H1 (cell line): ENCODE measurements at regions not wholly inside any gene's neighbourhood (a gene's known extent, or its start where the extent isn't known, plus 50 kb on each side); places are given as distances from the start of the nearest gene placed in this dataset.

ENCODE experiments used
- CTCF ChIA-PET: fragments of 300-600 bp; sonication (Branson Sonifier 250); formaldehyde crosslinking; loops from one replicate; lab custom pipeline; 2021; ENCODE audit not compliant: partially characterized antibody; lab: Charles Lee
- POLR2A ChIA-PET: fragments of 300-600 bp; sonication (Branson Sonifier 250); formaldehyde crosslinking; loops from one replicate; lab custom pipeline; 2021; ENCODE audit warnings: inconsistent platforms; ENCODE audit not compliant: partially characterized antibody; lab: Charles Lee
- DNase-seq, 2 experiments: peaks; one replicate each; pipeline versions ENCODE4 v3.0.0 to v3.0.0-alpha.2; 2010 to 2022; ENCODE audit warnings: low spot score in 2 of 2, low read depth in 1 of 2, mixed read lengths in 1 of 2
- FAIRE-seq: peaks from 2 replicates; lab custom pipeline; 2011; peaks lifted over from hg19 to GRCh38; lab: Jason Lieb, UNC
- H2AFZ ChIP-seq: 2 replicates; pipeline ENCODE4 v1.8.1; 2012; ENCODE audit warnings: low read length, inconsistent platforms
- H2AK5ac ChIP-seq: 2 replicates; pipeline ENCODE4 v1.6.1; 2013; ENCODE audit warnings: low read depth, low read length
- H2BK120ac ChIP-seq: replicated peaks from 2 replicates; pipeline ENCODE3; 2013; ENCODE audit warnings: low read depth, low read length, inconsistent platforms
- H2BK12ac ChIP-seq: 2 replicates; pipeline ENCODE4 v1.6.1; 2013; ENCODE audit warnings: low read depth, low read length
- H2BK15ac ChIP-seq: 2 replicates; pipeline ENCODE4 v1.6.1; 2013; ENCODE audit warnings: low read length
- H2BK20ac ChIP-seq: 2 replicates; pipeline ENCODE4 v1.6.1; 2013; ENCODE audit warnings: low read length
- H2BK5ac ChIP-seq: 2 replicates; pipeline ENCODE4 v1.6.1; 2013; ENCODE audit warnings: low read depth, low read length
- H3K14ac ChIP-seq: 2 replicates; pipeline ENCODE4 v1.6.1; 2013; ENCODE audit warnings: inconsistent platforms; ENCODE audit not compliant: insufficient read length
- H3K18ac ChIP-seq: 2 replicates; pipeline ENCODE4 v1.6.1; 2013; ENCODE audit warnings: low read length; ENCODE audit errors: extremely low read depth
- H3K23ac ChIP-seq: 2 replicates; pipeline ENCODE4 v1.6.1; 2013; ENCODE audit warnings: inconsistent platforms; ENCODE audit not compliant: insufficient read length
- H3K23me2 ChIP-seq: 2 replicates; pipeline ENCODE4 v1.6.1; 2013; ENCODE audit warnings: low read depth, low read length
- H3K27ac ChIP-seq: 2 replicates; pipeline ENCODE4 v1.6.1; 2011; ENCODE audit warnings: low read depth, low read length, inconsistent platforms
- H3K27me3 ChIP-seq, 4 experiments: replicated peaks in 1 of 4; 1 replicate in 1 of 4; 2 replicates in 3 of 4; pipeline versions ENCODE4 v1.6.1 to v1.8.1; 2011 to 2013; ENCODE audit warnings: low read length in 3 of 4, mild to moderate bottlenecking in 3 of 4, inconsistent platforms in 2 of 4, mixed read lengths in 2 of 4, moderate library complexity in 1 of 4; ENCODE audit not compliant: control insufficient read depth in 3 of 4, insufficient read depth in 3 of 4; ENCODE audit errors: extremely low read depth in 1 of 4
- H3K36me3 ChIP-seq, 4 experiments: 2 replicates each; pipeline versions ENCODE4 v1.6.1 to v1.8.1; 2011 to 2013; ENCODE audit warnings: mild to moderate bottlenecking in 4 of 4, low read length in 3 of 4, moderate library complexity in 2 of 4, control low read depth in 1 of 4, inconsistent platforms in 1 of 4; ENCODE audit not compliant: insufficient read depth in 4 of 4, control insufficient read depth in 2 of 4
- H3K4ac ChIP-seq: replicated peaks from 2 replicates; pipeline ENCODE3; 2013; ENCODE audit warnings: low read length, low read depth, mixed read lengths, inconsistent platforms; ENCODE audit not compliant: insufficient read length
- H3K4me1 ChIP-seq, 4 experiments: replicated peaks in 1 of 4; 1 replicate in 1 of 4; 2 replicates in 3 of 4; pipeline versions ENCODE4 v1.6.1 to v1.8.1; 2011 to 2013; ENCODE audit warnings: low read length in 3 of 4, inconsistent platforms in 2 of 4, mixed read lengths in 1 of 4; ENCODE audit not compliant: insufficient read depth in 4 of 4, control insufficient read depth in 3 of 4
- H3K4me2 ChIP-seq, 2 experiments: 2 replicates each; pipeline versions ENCODE4 v1.6.1 to v1.8.1; 2011 to 2013; ENCODE audit warnings: low read depth in 2 of 2, low read length in 2 of 2, control low read depth in 1 of 2, inconsistent platforms in 1 of 2, mild to moderate bottlenecking in 1 of 2; ENCODE audit not compliant: insufficient read depth in 1 of 2
- H3K4me3 ChIP-seq, 4 experiments: fragments of 200-600, 300-600 bp in 1 of 4; sonication (generic), shearing (Covaris generic), sonication (Bioruptor Twin) in 1 of 4; 2 replicates each; pipeline versions ENCODE4 v1.5.1 to v1.8.1; 2011 to 2016; ENCODE audit warnings: low read length in 4 of 4, low read depth in 3 of 4, control low read depth in 2 of 4, inconsistent platforms in 2 of 4, mild to moderate bottlenecking in 2 of 4, mixed read lengths in 1 of 4, moderate library complexity in 1 of 4; ENCODE audit not compliant: insufficient read depth in 2 of 4; ENCODE audit errors: extremely low read depth in 1 of 4
- H3K56ac ChIP-seq: replicated peaks from 2 replicates; pipeline ENCODE3; 2013; ENCODE audit warnings: low read depth, mild to moderate bottlenecking, mixed read lengths, low read length, inconsistent platforms; ENCODE audit not compliant: insufficient read length
- H3K79me1 ChIP-seq: 2 replicates; pipeline ENCODE4 v1.6.1; 2013; ENCODE audit warnings: low read depth, low read length, control low read depth
- H3K79me2 ChIP-seq, 2 experiments: 2 replicates each; pipeline versions ENCODE4 v1.6.1 to v1.8.1; 2012 to 2013; ENCODE audit warnings: low read length in 2 of 2, mild to moderate bottlenecking in 2 of 2, inconsistent platforms in 1 of 2; ENCODE audit not compliant: insufficient read depth in 2 of 2, control insufficient read depth in 1 of 2
- H3K9ac ChIP-seq, 4 experiments: replicated peaks in 1 of 4; 1 replicate in 1 of 4; 2 replicates in 3 of 4; pipeline versions ENCODE4 v1.6.1 to v1.8.1; 2011 to 2013; ENCODE audit warnings: low read depth in 3 of 4, low read length in 3 of 4, control low read depth in 2 of 4, mild to moderate bottlenecking in 2 of 4, moderate library complexity in 2 of 4, inconsistent platforms in 1 of 4; ENCODE audit errors: extremely low read depth in 1 of 4
- H3K9me3 ChIP-seq, 2 experiments: 2 replicates each; pipeline versions ENCODE4 v1.6.1 to v1.8.1; 2012 to 2013; ENCODE audit warnings: mild to moderate bottlenecking in 2 of 2, moderate library complexity in 2 of 2, control low read depth in 1 of 2, inconsistent platforms in 1 of 2, low read depth in 1 of 2, low read length in 1 of 2, mixed read lengths in 1 of 2; ENCODE audit not compliant: insufficient read depth in 2 of 2
- H4K20me1 ChIP-seq, 2 experiments: replicated peaks in 1 of 2; 2 replicates each; pipeline versions ENCODE3 to v1.8.1; 2011 to 2013; ENCODE audit warnings: inconsistent platforms in 2 of 2, low read length in 2 of 2, mild to moderate bottlenecking in 1 of 2; ENCODE audit not compliant: insufficient read depth in 2 of 2, control insufficient read depth in 1 of 2
- H4K5ac ChIP-seq: 2 replicates; pipeline ENCODE4 v1.6.1; 2013; ENCODE audit warnings: low read length, low read depth, mixed read lengths, inconsistent platforms; ENCODE audit not compliant: insufficient read length
- H4K8ac ChIP-seq: 2 replicates; pipeline ENCODE4 v1.8.0; 2013; ENCODE audit warnings: mild to moderate bottlenecking, moderate library complexity, low read length, inconsistent platforms; ENCODE audit not compliant: insufficient read depth; ENCODE audit errors: extremely low read depth
- H4K91ac ChIP-seq: replicated peaks from 2 replicates; pipeline ENCODE3; 2013; ENCODE audit warnings: low read length, mixed read lengths, inconsistent platforms; ENCODE audit not compliant: insufficient read length
- CBX8 ChIP-seq: fragments of 300-800, 300-1000 bp; sonication (generic); IDR thresholded peaks from 2 replicates; pipeline ENCODE4 v1.7.1; 2016; ENCODE audit warnings: low read depth, low read length, borderline replicate concordance
- CEBPB ChIP-seq: IDR thresholded peaks from 2 replicates; pipeline ENCODE4 v1.6.1; 2012; ENCODE audit warnings: low read depth, low read length
- CHD1 ChIP-seq: IDR thresholded peaks from 2 replicates; pipeline ENCODE4 v1.6.1; 2012; ENCODE audit warnings: low read depth, low read length, improper control_type of control experiment
- E2F6 ChIP-seq: IDR thresholded peaks from 2 replicates; pipeline ENCODE4 v1.6.1; 2012; ENCODE audit warnings: inconsistent platforms
- KDM1A ChIP-seq: fragments of 200-600, 300-600 bp; sonication (generic); IDR thresholded peaks from 2 replicates; pipeline ENCODE4 v1.7.1; 2016; ENCODE audit warnings: mild to moderate bottlenecking, low read length, borderline replicate concordance
- KDM5A ChIP-seq: fragments of 200-600 bp; IDR thresholded peaks from 2 replicates; pipeline ENCODE4 v1.7.1; 2012; ENCODE audit warnings: mild to moderate bottlenecking, low read length, inconsistent platforms, mixed read lengths
- PHF8 ChIP-seq: fragments of 200-600 bp; sonication (generic); conservative IDR thresholded peaks from 2 replicates; pipeline ENCODE4 v1.7.1; 2012; ENCODE audit warnings: low read depth, mild to moderate bottlenecking, inconsistent platforms, low read length, moderate library complexity
- POU5F1 ChIP-seq: IDR thresholded peaks from 2 replicates; pipeline ENCODE4 v1.6.1; 2011; ENCODE audit warnings: low read depth, mild to moderate bottlenecking, low read length, moderate library complexity
- RAD21 ChIP-seq, 2 experiments: IDR thresholded peaks in 1 of 2; conservative IDR thresholded peaks in 1 of 2; 2 replicates each; pipeline ENCODE4 v1.6.1; 2011; ENCODE audit warnings: low read depth in 2 of 2, low read length in 2 of 2, improper control_type of control experiment in 1 of 2, inconsistent platforms in 1 of 2, mild to moderate bottlenecking in 1 of 2, moderate library complexity in 1 of 2
- SIRT6 ChIP-seq: IDR thresholded peaks from one replicate; pipeline ENCODE4 v1.7.1; 2012; ENCODE audit warnings: low read length, inconsistent platforms
- SP1 ChIP-seq: IDR thresholded peaks from 2 replicates; pipeline ENCODE4 v1.6.1; 2011; ENCODE audit warnings: low read depth, low read length
- SUZ12 ChIP-seq: fragments of 200-600 bp; sonication (generic); IDR thresholded peaks from 2 replicates; pipeline ENCODE4 v1.6.1; 2012; ENCODE audit warnings: mild to moderate bottlenecking, inconsistent platforms, low read length, moderate library complexity, mixed read lengths
- WGBS, 2 experiments: shearing (Covaris generic) in 1 of 2; methylation state at CpG; one replicate each; pipeline versions ENCODE4 v1.1.6 to v1.1.7; 2013 to 2015; ENCODE audit warnings: low lambda C conversion rate in 2 of 2, mixed read lengths in 2 of 2, inconsistent platforms in 1 of 2, low coverage in 1 of 2, missing lambda C conversion rate in 1 of 2; ENCODE audit not compliant: insufficient replicate concordance in 2 of 2, insufficient coverage in 1 of 2, insufficient read length in 1 of 2; ENCODE audit errors: extremely low coverage in 1 of 2, missing lambda C conversion rate in 1 of 2; 5-methylcytosine and 5-hydroxymethylcytosine counted together
- TF ChIP-seq, protein P1 (sequence below): IDR thresholded peaks from 2 replicates; pipeline ENCODE4 v1.6.1; 2011; ENCODE audit warnings: low read length, improper control_type of control experiment

DNA sequence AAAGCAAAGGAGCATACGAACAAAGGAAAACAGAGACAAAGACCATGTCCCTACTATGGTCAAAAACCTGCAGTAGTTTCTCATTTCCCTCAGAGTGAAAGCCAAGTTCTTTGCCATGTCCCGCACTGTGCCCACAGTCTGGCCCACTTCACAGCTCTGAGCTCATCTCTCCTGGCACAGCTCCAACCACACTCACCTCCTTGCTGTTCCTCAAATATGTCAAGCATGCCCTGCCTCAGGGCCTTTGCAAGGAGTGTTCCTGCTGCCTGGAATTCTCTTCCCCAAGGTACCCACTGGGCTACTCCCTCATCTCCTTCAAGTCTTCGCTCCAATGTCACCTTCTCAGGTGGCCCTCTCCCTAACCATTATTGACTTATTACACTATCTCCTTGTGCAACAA lies 72.1 kb downstream of the COX18 start:
- CTCF ChIA-PET, result interaction anchor here (0.8 to 1.0 kb wide), 2 partner anchors 25 to 282 kb away, joined by 3 read pairs; no protein-coding TSS in a partner anchor
- Histone ChIP-seq H2BK12ac (no peak overlapping the region), H2BK5ac (no peak overlapping the region), H2BK120ac (no peak overlapping the region), H3K79me2 (no peaks in the 10 kb centered on the region), H3K9me3 (no peaks in the 10 kb centered on the region), H3K23ac (no peak overlapping the region), H3K14ac (no peak overlapping the region), H3K56ac (no peak overlapping the region), H3K4ac (no peak overlapping the region), H3K18ac (no peak overlapping the region), H3K9ac (no peak overlapping the region), H2AK5ac (no peak overlapping the region), H4K20me1 (no peaks in the 10 kb centered on the region), H4K5ac (no peak overlapping the region), H3K27ac (no peak overlapping the region), H2AFZ (no peak overlapping the region), H4K8ac (no peak overlapping the region), H3K23me2 (no peaks in the 10 kb centered on the region), H3K4me1 (0 out of 7 replicates have a peak, but pooled peaks cover 0 to 4% (median 0%) of the 10 kb centered on the region in 4 experiments), H2BK15ac (no peak overlapping the region), H3K27me3 (no peaks in the 10 kb centered on the region), H3K4me3 (no peak overlapping the region), H3K79me1 (no peaks in the 10 kb centered on the region), H4K91ac (no peak overlapping the region), H3K36me3 (no peaks in the 10 kb centered on the region), H3K4me2 (no peak overlapping the region), H2BK20ac (no peak overlapping the region)
- WGBS, 2 experiments, result 91% methylated on average over 3 of the region's 3 CpGs; no CpG with 5 or more reads in 1 of the 2 experiments
- POLR2A ChIA-PET, result no interaction called here
- no peak for FAIRE-seq
- DNase-seq, result no peak
- TF ChIP-seq CHD1 (no peak), CEBPB (no peak), SP1 (no peak), SUZ12 (no peak), POU5F1 (no peak), KDM5A (no peak), KDM1A (no peak), RAD21 (IDR thresholded peaks at IDR 0.05 in 1 of 2, conservative IDR thresholded peaks at IDR 0.05 in 1 of 2; ENCODE audit: low read depth in 2 of 2, low read length in 2 of 2) (no peak), E2F6 (no peak), SIRT6 (no peak), CBX8 (no peak), PHF8 (no peak)
- TF ChIP-seq, protein P1, sequence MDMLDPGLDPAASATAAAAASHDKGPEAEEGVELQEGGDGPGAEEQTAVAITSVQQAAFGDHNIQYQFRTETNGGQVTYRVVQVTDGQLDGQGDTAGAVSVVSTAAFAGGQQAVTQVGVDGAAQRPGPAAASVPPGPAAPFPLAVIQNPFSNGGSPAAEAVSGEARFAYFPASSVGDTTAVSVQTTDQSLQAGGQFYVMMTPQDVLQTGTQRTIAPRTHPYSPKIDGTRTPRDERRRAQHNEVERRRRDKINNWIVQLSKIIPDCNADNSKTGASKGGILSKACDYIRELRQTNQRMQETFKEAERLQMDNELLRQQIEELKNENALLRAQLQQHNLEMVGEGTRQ, result no peak
